HG02610 (cell line): ENCODE measurements at regions not wholly inside any gene's neighbourhood (a gene's known extent, or its start where the extent isn't known, plus 50 kb on each side); places are given as distances from the start of the nearest gene placed in this dataset.

ENCODE experiments used
- ATAC-seq: cut with Tn5 transposase; IDR thresholded peaks from one replicate; pipeline ENCODE4 v1.9.1; 2021; ENCODE audit warnings: mild to moderate bottlenecking, moderate library complexity; ENCODE audit not compliant: unreplicated experiment

- ATAC-seq: no peak
These were observed 349.2 kb downstream of the GADD45G start for GRCh38 chr9:89953824-89954615.

- ATAC-seq: no peak
These were observed 350.3 kb downstream of the GADD45G start for GRCh38 chr9:89955144-89955543.

GRCh38 chr9:89955626-89956025 is 350.8 kb downstream of the GADD45G start:
- no peak for ATAC-seq

- ATAC-seq: no peak
These were observed 351.5 kb downstream of the GADD45G start for GRCh38 chr9:89956331-89956730.

- ATAC-seq: no peak
These were observed 352.1 kb downstream of the GADD45G start for GRCh38 chr9:89956907-89957306.

GRCh38 chr9:89958086-89958485 is 353.3 kb downstream of the GADD45G start:
- ATAC-seq: no peak

GRCh38 chr9:89961616-89962341 is 357.0 kb downstream of the GADD45G start:
- ATAC-seq: no peak

- no peak for ATAC-seq
These were observed 358.5 kb downstream of the GADD45G start for GRCh38 chr9:89963280-89963679.

- ATAC-seq: no peak
These were observed 362.7 kb downstream of the GADD45G start for GRCh38 chr9:89967527-89967926.

GRCh38 chr9:89969156-89969675 is 364.4 kb downstream of the GADD45G start:
- ATAC-seq: no peak

- no peak for ATAC-seq
These were observed 365.2 kb downstream of the GADD45G start for GRCh38 chr9:89969881-89970639.

- ATAC-seq: no peak
These were observed 365.9 kb downstream of the GADD45G start for GRCh38 chr9:89970701-89971100.

GRCh38 chr9:89972535-89972934 is 367.7 kb downstream of the GADD45G start:
- ATAC-seq: no peak

- no peak for ATAC-seq
These were observed 369.8 kb downstream of the GADD45G start for GRCh38 chr9:89974582-89974981.

- ATAC-seq: no peak
These were observed 370.2 kb downstream of the GADD45G start for GRCh38 chr9:89975024-89975423.

- no peak for ATAC-seq
These were observed 370.8 kb downstream of the GADD45G start for GRCh38 chr9:89975630-89976029.

GRCh38 chr9:89978185-89978584 is 373.4 kb downstream of the GADD45G start:
- no peak for ATAC-seq

GRCh38 chr9:89980600-89980999 is 375.8 kb downstream of the GADD45G start:
- no peak for ATAC-seq

GRCh38 chr9:89982016-89982415 is 377.2 kb downstream of the GADD45G start:
- ATAC-seq: no peak

GRCh38 chr9:89983411-89983810 is 378.6 kb downstream of the GADD45G start:
- ATAC-seq: no peak

GRCh38 chr9:89984214-89984613 is 379.4 kb downstream of the GADD45G start:
- no peak for ATAC-seq
